C4-2B (cell line): ENCODE measurements at regions not wholly inside any gene's neighbourhood (a gene's known extent, or its start where the extent isn't known, plus 50 kb on each side); places are given as distances from the start of the nearest gene placed in this dataset.

Source experiments
- ZFX ChIP-seq: fragments of 450-650 bp; IDR thresholded peaks from 2 replicates; pipeline ENCODE4 v1.6.1; 2017
- TF ChIP-seq, protein P1 (sequence below): fragments of 450-650 bp; conservative IDR thresholded peaks from 2 replicates; pipeline ENCODE4 v1.5.1; 2017; ENCODE audit warnings: mild to moderate bottlenecking

DNA sequence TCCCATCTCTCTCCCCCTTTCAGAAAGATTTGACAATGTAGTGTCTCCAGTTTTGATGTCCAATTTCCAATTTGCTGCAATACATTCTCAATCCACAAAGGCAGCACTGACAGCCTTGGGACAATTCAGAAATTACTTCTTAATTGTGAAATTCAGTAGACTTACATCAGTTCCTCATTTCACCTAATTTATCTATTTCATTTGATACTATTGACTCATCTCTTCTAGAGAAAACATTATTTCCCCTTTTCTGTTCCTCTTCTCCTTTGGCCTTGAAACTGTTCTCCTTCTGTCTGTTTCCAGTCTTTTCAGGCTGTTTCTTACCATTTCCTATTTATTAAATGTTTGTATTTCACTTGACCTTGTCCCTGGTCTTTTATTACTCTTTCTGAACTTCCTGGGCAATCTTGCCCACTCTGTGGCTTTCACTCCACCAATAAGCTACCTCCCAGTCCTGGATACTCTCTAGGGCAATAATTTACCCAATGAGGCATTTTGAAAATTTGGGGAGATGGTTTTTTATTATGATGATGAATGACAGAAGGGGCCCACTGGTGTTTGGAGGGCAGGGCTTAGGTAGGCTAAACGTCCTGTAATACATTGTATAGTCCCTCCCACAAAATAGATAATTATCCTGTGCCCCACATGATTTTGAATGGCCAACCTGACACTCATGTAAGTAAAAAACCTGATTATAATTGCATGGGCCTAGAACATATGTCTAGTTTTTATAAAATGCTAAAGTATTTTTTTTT is 498.0 kb upstream of the BOD1L1 start:
- TF ChIP-seq, protein P1, sequence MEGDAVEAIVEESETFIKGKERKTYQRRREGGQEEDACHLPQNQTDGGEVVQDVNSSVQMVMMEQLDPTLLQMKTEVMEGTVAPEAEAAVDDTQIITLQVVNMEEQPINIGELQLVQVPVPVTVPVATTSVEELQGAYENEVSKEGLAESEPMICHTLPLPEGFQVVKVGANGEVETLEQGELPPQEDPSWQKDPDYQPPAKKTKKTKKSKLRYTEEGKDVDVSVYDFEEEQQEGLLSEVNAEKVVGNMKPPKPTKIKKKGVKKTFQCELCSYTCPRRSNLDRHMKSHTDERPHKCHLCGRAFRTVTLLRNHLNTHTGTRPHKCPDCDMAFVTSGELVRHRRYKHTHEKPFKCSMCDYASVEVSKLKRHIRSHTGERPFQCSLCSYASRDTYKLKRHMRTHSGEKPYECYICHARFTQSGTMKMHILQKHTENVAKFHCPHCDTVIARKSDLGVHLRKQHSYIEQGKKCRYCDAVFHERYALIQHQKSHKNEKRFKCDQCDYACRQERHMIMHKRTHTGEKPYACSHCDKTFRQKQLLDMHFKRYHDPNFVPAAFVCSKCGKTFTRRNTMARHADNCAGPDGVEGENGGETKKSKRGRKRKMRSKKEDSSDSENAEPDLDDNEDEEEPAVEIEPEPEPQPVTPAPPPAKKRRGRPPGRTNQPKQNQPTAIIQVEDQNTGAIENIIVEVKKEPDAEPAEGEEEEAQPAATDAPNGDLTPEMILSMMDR: no peak
- TF ChIP-seq ZFX: no peak
